B cell (primary cell): ENCODE measurements at regions not wholly inside any gene's neighbourhood (a gene's known extent, or its start where the extent isn't known, plus 50 kb on each side); places are given as distances from the start of the nearest gene placed in this dataset.
A peak's percentile ranks its signal among the peaks of the same experiment; 100 is the strongest.

ENCODE experiments used
- ATAC-seq: fragments of 200-7000 bp; cut with Tn5 transposase; one replicate; pipeline ENCODE4 v1.10.0; 2021; ENCODE audit warnings: low read depth, mild to moderate bottlenecking, moderate number of reproducible peaks, moderate library complexity
- CTCF ChIA-PET: fragments of 350-600 bp; sonication (Branson Sonifier 250); formaldehyde crosslinking; loops from one replicate; lab custom pipeline; 2021; ENCODE audit warnings: antibody characterized with exemption, inconsistent platforms; lab: Charles Lee
- POLR2A ChIA-PET: fragments of 350-600 bp; sonication (Branson Sonifier 250); formaldehyde crosslinking; loops from one replicate; lab custom pipeline; 2021; ENCODE audit warnings: antibody characterized with exemption; lab: Charles Lee
- DNase-seq: peaks from one replicate; pipeline ENCODE4 v3.0.0; 2013
- H2AFZ ChIP-seq: 2 replicates; pipeline ENCODE4 v1.6.1; 2012; ENCODE audit warnings: mild to moderate bottlenecking, low read depth, low read length; ENCODE audit not compliant: insufficient read depth, poor library complexity, severe bottlenecking
- H3K27ac ChIP-seq, 2 donors: 1 replicate in 1 of 2; 2 replicates in 1 of 2; pipeline ENCODE4 v1.5.1; 2012 to 2013; ENCODE audit warnings: low read length in 2 of 2, mild to moderate bottlenecking in 2 of 2, moderate library complexity in 1 of 2
- H3K27me3 ChIP-seq, 4 experiments: fragments of 200-600 bp in 1 of 4; sonication (generic) in 1 of 4; replicated peaks in 1 of 4; 1 replicate in 2 of 4; 2 replicates in 2 of 4; pipeline versions ENCODE4 v1.6.1 to v1.7.0; 2013 to 2016; ENCODE audit warnings: low read length in 3 of 4, mild to moderate bottlenecking in 2 of 4, mixed read lengths in 1 of 4, moderate library complexity in 1 of 4; ENCODE audit not compliant: insufficient read depth in 4 of 4, control insufficient read depth in 3 of 4; ENCODE audit errors: control extremely low read depth in 1 of 4
- H3K36me3 ChIP-seq, 2 experiments: replicated peaks in 1 of 2; 1 replicate in 1 of 2; 2 replicates in 1 of 2; pipeline versions ENCODE4 v1.6.1 to v1.7.1; 2013; ENCODE audit warnings: low read length in 1 of 2; ENCODE audit not compliant: insufficient read depth in 2 of 2, control insufficient read depth in 1 of 2; ENCODE audit errors: control extremely low read depth in 1 of 2, extremely low read depth in 1 of 2
- H3K4me1 ChIP-seq, 2 donors: fragments of 200-600 bp in 1 of 2; sonication (generic) in 1 of 2; 1 replicate in 1 of 2; 2 replicates in 1 of 2; pipeline versions ENCODE4 v1.5.1 to v1.6.1; 2013 to 2017; ENCODE audit warnings: low read length in 2 of 2; ENCODE audit not compliant: control insufficient read depth in 2 of 2, insufficient read depth in 2 of 2
- H3K4me2 ChIP-seq: replicated peaks from 2 replicates; pipeline ENCODE3; 2012; ENCODE audit warnings: mild to moderate bottlenecking, low read depth, low read length; ENCODE audit not compliant: poor library complexity, severe bottlenecking
- H3K4me3 ChIP-seq, 5 experiments: fragments of 200-600 bp in 1 of 5; sonication (generic) in 1 of 5; 1 replicate in 3 of 5; 2 replicates in 2 of 5; pipeline versions ENCODE4 v1.5.1 to v1.7.0; 2011 to 2016; ENCODE audit warnings: low read length in 4 of 5, mild to moderate bottlenecking in 4 of 5, low read depth in 2 of 5, control low read depth in 1 of 5, moderate library complexity in 1 of 5; ENCODE audit not compliant: insufficient read depth in 1 of 5; ENCODE audit errors: control extremely low read depth in 1 of 5, extremely low read depth in 1 of 5
- H3K79me2 ChIP-seq: fragments of 200-600 bp; sonication (generic); one replicate; pipeline ENCODE4 v1.6.0; 2016; ENCODE audit warnings: low read length; ENCODE audit not compliant: control insufficient read depth, insufficient read depth
- H3K9ac ChIP-seq: fragments of 200-600 bp; sonication (generic); 2 replicates; pipeline ENCODE4 v1.6.1; 2017; ENCODE audit warnings: mild to moderate bottlenecking, low read length, moderate library complexity
- H3K9me3 ChIP-seq, 3 donors: one replicate each; pipeline versions ENCODE4 v1.6.1 to v1.7.1; 2013; ENCODE audit warnings: low read length in 2 of 3; ENCODE audit not compliant: control insufficient read depth in 2 of 3, insufficient read depth in 1 of 3; ENCODE audit errors: control extremely low read depth in 1 of 3
- H4K20me1 ChIP-seq: 2 replicates; pipeline ENCODE4 v1.6.0; 2012; ENCODE audit warnings: mild to moderate bottlenecking, low read length; ENCODE audit not compliant: insufficient read depth, control insufficient read depth, poor library complexity, severe bottlenecking
- H3K27ac Mint-ChIP-seq: one replicate; pipeline ENCODE4 v1.8.0; 2021; ENCODE audit warnings: mixed read lengths
- H3K27me3 Mint-ChIP-seq: one replicate; pipeline ENCODE4 v1.8.0; 2021; ENCODE audit warnings: mixed read lengths
- H3K4me1 Mint-ChIP-seq: one replicate; pipeline ENCODE4 v1.8.0; 2021; ENCODE audit warnings: mixed read lengths
- H3K4me3 Mint-ChIP-seq: one replicate; pipeline ENCODE4 v1.8.0; 2021; ENCODE audit warnings: mixed read lengths
- H3K9me3 Mint-ChIP-seq: one replicate; pipeline ENCODE4 v1.8.0; 2022; ENCODE audit warnings: mixed read lengths; ENCODE audit not compliant: insufficient read depth
- EZH2 ChIP-seq: IDR thresholded peaks from 2 replicates; pipeline ENCODE4 v1.6.1; 2012; ENCODE audit warnings: borderline replicate concordance, low read depth, mild to moderate bottlenecking, moderate library complexity, low read length; ENCODE audit not compliant: insufficient read depth, poor library complexity, severe bottlenecking
- WGBS: methylation state at CpG from one replicate; pipeline ENCODE4 v1.1.5; 2013; ENCODE audit warnings: missing lambda C conversion rate; ENCODE audit not compliant: insufficient coverage; 5-methylcytosine and 5-hydroxymethylcytosine counted together
- intact Hi-C: fragments of 100-400 bp; cut with micrococcal nuclease; formaldehyde crosslinking; loops from one replicate; pipeline ENCODE4 v1.10.0; 2022
- TF ChIP-seq, protein P1 (sequence below): fragments of 200-600 bp; IDR thresholded peaks from one replicate; pipeline ENCODE4 v1.8.0; 2022; ENCODE audit warnings: antibody characterized with exemption, mild to moderate bottlenecking

DNA sequence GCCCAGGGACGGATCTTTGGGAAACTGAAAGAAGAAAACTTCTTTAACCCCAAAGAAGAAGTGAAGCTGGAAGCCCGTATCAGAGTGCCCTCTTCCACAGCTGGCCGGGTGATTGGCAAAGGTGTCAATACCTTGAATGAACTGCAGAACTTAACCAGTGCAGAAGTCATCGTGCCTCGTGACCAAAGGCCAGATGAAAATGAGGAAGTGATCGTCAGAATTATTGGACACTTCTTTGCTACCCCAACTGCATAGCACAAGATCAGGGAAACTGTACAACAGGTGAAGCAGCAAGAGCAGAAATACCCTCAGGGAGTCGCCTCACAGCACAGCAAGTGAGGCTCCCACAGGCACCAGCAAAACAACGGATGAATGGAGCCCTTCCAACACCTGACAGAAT, 114.0 kb downstream of the NBPF12 start:
- CTCF ChIA-PET = no interaction called here
- peak; percentile 19 for DNase-seq
- peak; percentile 21 for ATAC-seq

DNA sequence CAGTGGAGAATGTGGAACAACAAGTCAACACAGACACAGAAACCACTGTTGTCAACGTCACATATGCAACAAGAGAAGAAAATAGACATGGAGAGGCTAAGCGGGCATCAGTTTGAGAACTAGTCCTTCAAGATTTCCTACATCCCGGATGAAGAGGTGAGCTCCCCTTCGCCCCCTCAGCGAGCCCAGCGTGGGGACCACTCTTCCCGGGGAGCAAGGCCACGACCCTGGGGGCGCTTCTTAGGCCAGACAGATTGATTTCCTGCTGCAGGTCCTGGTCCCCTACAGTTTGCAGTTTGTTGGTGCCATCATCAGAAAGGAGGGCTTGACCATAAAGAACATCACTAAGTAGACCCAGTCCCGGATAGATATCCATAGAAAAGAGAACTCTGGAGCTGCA, 113.0 kb downstream of the NBPF12 start:
- ATAC-seq (no peak), DNase-seq (no peak)
- H3K36me3 ChIP-seq = no peaks in the 10 kb centered on the region
- POLR2A ChIA-PET = no interaction called here
- Mint-ChIP-seq H3K9me3 (no peaks in the 10 kb centered on the region), H3K4me3 (no peak overlapping the region), H3K27me3 (no peaks in the 10 kb centered on the region), H3K27ac (no peak overlapping the region), H3K4me1 (peaks cover 54% of the 10 kb centered on the region)
- H3K27me3 ChIP-seq = no peaks in the 10 kb centered on the region
- no peaks in the 10 kb centered on the region for H3K79me2 ChIP-seq
- no peaks in the 10 kb centered on the region for H4K20me1 ChIP-seq
- intact Hi-C loops = no loop called here
- no peak overlapping the region for H3K9ac ChIP-seq
- H3K4me1 ChIP-seq = peaks cover 39 to 42% of the 10 kb centered on the region in 2 donors
- CTCF ChIA-PET = no interaction called here
- no peak overlapping the region for H2AFZ ChIP-seq
- H3K27ac ChIP-seq = no peak overlapping the region
- WGBS = 99% methylated on average over 9 of the region's 10 CpGs
- peaks cover 0 to 3% (median 0%) of the 10 kb centered on the region in 3 donors for H3K9me3 ChIP-seq
- no peak overlapping the region for H3K4me2 ChIP-seq
- H3K4me3 ChIP-seq = no peak overlapping the region
- TF ChIP-seq, protein P1, sequence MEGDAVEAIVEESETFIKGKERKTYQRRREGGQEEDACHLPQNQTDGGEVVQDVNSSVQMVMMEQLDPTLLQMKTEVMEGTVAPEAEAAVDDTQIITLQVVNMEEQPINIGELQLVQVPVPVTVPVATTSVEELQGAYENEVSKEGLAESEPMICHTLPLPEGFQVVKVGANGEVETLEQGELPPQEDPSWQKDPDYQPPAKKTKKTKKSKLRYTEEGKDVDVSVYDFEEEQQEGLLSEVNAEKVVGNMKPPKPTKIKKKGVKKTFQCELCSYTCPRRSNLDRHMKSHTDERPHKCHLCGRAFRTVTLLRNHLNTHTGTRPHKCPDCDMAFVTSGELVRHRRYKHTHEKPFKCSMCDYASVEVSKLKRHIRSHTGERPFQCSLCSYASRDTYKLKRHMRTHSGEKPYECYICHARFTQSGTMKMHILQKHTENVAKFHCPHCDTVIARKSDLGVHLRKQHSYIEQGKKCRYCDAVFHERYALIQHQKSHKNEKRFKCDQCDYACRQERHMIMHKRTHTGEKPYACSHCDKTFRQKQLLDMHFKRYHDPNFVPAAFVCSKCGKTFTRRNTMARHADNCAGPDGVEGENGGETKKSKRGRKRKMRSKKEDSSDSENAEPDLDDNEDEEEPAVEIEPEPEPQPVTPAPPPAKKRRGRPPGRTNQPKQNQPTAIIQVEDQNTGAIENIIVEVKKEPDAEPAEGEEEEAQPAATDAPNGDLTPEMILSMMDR = no peak
- TF ChIP-seq EZH2 = no peak

More for the DNA sequence above, 114.0 kb downstream of the NBPF12 start:
- Mint-ChIP-seq H3K4me1 (peaks cover 44% of the 10 kb centered on the region), H3K9me3 (no peaks in the 10 kb centered on the region), H3K4me3 (peak overlapping the region; percentile 31), H3K27me3 (no peaks in the 10 kb centered on the region), H3K27ac (peak overlapping the region; percentile 56)
- Histone ChIP-seq H3K4me3 (no peak overlapping the region), H3K9me3 (peaks cover 0 to 3% (median 0%) of the 10 kb centered on the region in 3 donors), H3K9ac (no peak overlapping the region), H2AFZ (no peak overlapping the region), H3K36me3 (no peaks in the 10 kb centered on the region), H3K27ac (no peak overlapping the region), H3K4me1 (peaks cover 32% of the 10 kb centered on the region in 2 donors), H3K4me2 (no peak overlapping the region), H4K20me1 (no peaks in the 10 kb centered on the region), H3K27me3 (no peaks in the 10 kb centered on the region), H3K79me2 (no peaks in the 10 kb centered on the region)
- TF ChIP-seq, protein P1 = no peak
- intact Hi-C loops = no loop called here
- POLR2A ChIA-PET = no interaction called here
- 65% methylated on average over 6 of the region's 8 CpGs for WGBS
